GM19238 (cell line): ENCODE measurements at regions not wholly inside any gene's neighbourhood (a gene's known extent, or its start where the extent isn't known, plus 50 kb on each side); places are given as distances from the start of the nearest gene placed in this dataset.

ENCODE experiments used
- DNase-seq: peaks from one replicate; pipeline ENCODE4 v3.0.0; 2011; ENCODE audit warnings: low spot score; ENCODE audit not compliant: insufficient read length

DNA sequence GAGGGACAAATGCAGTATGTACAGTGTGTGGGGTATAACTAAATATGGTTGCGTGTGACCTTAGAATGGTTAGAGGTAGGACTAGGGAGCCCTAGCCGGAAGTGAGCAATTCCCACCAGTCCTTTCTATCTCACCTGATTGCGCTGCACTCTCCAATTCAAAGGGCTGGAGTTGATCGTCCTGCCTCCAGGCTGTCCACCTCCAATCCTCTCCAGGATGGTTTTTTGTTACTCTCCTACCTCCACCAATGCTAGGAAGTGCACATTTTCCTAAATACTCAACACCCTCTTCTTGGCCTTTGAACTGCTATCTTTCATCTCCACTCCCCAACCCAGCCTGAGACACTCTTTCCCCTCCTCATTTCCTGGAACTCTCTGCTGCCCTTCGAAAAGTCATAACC, 181.7 kb upstream of the ASIC2 start:
- no peak for DNase-seq

DNA sequence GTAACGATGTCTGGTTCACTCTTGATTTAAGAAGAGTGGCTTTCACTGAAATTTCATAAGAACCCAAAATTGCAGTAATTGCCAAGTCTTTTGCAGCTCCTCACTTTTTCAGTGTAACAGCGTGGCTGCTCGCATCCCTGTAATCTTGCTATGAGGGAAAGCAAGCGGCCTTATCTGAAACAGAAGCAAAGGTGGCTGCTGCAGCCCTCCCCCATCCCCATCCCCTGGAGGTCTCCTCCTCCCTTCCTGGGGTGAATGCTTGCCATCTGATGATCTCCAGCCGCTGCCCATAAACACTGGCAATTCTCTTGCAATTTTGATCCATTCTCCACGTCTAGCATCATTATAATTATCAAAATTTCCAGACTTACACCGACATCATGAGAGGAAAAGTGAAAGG, 182.5 kb upstream of the ASIC2 start:
- no peak for DNase-seq

DNA sequence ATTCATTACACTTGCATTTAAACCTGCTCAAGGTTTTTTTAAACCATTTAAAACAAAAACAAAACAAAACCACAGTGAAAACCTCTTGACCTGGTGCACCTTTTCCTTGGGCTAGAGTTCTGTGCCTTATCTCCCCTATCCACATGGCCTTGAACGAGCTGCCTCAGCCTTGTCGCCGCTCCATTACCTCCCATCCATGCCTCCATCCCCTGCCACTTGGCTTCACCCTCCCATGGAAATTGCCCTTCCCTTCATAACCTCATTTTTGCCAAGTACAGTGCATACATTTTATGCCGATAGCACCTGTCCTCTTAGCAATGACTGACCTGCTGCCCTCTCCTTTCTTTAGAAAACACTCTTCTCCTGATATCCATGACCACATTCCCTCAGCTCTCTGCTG, 188.6 kb upstream of the ASIC2 start:
- no peak for DNase-seq

DNA sequence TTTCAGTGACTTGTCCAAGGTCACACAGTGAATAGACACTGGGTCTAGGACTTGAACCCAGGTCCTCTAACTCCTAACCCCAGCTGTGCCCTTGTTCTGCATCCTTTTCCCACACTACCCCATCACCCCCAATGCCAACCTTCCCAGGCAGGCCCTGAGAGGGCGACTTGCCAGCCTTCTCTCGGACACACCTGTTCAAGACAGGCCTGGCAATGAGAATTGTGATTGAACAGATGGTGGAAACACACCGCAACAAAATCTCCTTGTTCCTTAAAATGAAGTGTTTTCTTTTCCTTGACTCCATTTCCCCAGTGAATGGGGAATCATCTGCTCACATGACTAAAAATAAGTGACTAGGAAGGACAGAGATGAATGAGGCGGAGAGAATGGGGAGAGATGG, 189.5 kb upstream of the ASIC2 start:
- no peak for DNase-seq

DNA sequence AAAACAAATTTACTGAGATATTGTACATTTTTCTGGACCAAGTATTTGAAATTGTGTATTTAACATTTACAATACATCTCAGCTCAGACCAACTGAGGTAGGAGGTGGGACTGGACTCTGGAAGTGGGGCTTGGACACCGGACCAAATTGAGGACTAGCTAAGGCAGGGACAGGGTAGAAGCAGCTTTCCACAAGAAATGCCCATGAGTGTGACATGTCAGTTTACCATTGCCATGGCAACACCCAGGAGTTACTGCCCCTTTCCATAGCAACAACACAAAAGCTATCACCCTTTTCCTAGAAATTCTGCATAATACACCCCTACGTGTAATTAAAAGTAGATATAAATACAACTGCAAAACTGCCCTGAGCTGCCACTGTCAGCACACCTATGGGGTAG, 191.5 kb upstream of the ASIC2 start:
- no peak for DNase-seq

DNA sequence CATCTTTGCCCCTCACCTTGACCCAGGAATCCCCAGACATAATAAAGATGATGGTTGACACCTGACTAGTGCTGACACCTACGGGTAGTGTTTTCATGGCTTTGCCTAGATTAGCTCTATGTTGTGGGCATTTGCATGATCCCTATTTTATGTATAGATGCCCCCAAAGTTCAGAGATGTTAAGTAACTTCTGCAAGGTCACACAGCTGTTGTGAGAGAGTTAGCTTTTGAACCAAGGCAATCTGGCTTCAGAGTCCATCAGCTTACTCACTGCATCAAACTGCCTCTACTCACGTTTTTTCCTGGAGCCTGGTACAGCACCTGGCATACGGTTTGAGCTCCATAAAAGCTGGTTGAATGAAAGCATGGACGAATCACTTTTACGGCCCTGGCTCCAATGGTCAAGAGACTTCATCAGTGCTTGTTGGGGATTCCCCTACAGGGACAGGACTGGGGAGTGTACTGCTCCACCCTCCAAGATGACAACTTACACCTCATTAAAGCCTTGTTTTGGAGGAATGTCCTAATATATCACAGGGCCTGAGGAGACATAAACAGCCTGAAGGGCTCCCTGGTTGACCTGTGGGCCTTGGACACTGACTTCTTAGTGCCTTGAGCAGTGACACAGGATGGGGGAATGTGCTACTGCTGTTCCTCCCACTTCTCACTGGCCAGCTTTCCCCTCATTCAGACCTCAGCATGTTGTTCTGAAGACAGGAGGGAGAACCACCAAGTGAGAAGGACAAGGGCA, 193.2 kb upstream of the ASIC2 start:
- DNase-seq = no peak

DNA sequence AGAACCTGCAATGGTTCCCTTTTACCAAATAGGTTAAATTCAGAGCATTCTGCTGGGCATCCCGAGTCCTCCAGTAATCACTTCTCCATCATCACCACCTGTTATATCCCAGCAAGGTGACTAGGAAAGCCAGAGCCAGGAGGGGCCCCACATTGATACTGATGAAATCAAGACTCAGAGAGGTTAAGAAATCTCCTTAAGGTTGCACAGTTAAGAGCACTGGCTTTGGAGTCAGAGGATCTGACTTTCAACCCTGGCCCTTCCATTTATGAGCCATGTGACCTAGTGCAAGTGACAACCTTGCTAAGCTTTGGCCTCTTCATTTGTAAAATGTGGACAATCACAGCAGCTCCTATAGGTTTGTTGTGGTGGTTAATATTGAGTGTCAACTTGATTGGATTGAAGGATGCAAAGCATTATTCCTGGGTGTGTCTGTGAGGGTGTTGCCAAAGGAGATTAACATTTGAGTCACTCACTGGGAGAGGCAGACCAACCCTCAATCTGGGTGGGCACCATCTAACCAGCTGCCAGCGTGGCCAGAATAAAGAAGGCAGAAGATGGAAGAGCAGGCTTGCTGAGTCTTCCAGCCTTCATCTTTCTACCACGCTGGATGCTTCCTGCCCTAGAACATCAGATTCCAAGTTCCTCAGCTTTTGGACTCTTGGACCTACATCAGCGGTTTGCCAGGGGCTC, 194.2 kb upstream of the ASIC2 start:
- DNase-seq = no peak

DNA sequence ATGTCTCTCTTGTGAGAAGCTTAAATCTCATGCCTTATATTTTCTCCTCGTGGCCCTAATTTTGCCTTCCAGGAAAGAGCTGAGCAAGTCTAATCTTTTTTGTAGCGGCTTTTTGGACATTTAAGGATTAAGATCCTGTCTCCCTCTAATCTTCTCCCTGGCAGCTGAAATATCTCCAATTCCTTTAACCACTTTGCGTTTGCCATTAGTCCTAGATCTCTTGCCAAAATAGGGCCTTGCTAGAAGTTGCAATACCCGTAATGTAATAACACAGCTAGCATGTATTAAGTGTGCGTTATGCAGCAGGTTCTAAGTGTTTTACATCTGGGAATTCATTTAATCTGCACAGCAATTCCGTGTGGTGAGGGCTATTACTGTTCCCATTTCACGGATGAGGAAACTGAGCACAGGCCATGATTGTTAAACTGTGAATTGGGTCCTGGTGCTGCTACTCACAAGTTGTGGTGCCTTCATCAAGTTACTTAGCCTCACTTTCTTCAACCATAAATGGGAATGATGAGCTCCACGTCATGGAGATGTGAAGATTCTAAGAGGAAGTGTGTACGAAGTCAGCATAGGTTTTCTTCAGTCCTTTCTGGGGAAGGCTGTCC, 198.9 kb upstream of the ASIC2 start:
- DNase-seq = no peak

DNA sequence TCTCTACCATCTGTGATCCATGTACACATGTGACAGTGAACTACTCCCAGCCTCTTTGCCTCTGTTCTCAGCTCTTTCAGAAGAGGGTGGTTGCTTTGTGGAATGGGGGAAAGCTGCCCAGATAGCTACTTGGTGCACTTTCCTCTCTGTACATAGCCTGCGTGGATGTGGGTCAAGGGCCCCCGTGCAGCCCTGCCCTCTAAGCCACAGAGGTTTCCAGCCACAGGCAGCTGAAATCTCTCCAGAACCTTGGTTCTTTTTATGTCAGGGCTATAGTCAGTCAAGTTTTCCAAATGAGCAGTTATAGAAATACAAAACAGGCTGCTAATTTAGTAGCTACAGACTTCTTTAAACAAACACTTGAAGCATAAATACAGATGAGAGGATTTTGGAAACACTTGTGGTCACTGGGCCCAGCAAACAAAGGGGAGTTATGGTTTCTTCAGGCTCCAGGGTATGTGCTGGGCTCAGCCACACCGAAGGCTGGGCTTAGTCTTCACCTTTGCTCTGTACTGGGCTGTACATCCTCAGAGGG, 199.7 kb upstream of the ASIC2 start:
- DNase-seq = no peak

DNA sequence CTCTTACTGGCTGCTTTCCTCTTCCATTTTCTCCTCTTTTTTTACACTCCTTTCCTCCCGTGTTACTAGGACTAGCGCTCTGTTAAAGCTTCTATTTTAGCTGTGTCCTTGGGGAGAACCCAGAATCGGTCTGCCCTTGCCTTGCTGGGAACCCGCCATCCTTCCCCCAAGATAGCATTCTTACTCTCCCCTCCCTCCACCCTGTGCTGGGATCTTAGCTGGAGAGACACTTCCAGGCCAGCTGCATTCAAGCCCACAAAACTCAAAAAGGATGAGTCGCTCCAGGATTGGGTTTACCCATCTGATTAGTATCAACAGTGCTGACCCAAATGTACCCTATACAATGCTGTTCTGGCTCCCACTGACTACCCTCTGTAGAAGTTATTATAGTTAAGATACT, 200.5 kb upstream of the ASIC2 start:
- DNase-seq = no peak

DNA sequence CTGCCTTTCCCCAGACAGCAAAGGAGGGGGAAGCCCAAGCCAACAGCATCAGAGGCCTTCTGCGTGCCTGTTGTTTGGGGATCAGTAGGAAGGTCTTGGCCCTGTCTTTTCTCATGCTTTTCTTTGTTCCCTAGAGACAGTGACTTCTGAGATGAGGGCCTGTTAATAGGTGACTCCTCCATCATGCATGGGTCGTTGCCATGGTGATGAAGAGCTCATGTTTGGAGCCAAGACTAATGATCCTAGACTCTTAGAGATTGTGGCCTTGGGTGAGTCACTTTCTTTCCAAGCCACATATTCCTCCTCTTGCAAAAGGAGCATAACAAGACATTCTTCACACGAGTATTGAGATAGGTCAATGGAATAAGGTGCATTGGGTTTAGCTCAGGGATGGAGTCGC, 201.1 kb upstream of the ASIC2 start:
- DNase-seq = no peak

DNA sequence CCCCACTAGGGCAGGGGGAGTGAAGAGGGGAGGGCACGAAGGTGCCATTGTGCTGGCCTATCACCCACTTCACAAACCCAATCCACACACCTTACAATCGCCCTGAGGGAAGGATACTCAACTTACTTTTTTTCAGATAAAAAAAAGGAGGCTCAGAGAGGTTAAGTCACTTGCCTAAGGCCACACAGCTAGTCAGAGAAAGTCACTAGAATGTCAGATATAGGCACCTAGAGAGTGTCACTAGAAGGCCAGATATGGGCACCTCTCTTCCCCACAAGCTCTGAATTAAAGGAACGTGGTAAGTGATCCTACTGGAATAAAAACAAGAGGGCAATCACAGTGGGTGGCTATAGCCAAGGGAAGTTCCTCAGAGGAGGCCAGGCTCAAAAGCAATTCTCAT, 204.5 kb upstream of the ASIC2 start:
- no peak for DNase-seq

DNA sequence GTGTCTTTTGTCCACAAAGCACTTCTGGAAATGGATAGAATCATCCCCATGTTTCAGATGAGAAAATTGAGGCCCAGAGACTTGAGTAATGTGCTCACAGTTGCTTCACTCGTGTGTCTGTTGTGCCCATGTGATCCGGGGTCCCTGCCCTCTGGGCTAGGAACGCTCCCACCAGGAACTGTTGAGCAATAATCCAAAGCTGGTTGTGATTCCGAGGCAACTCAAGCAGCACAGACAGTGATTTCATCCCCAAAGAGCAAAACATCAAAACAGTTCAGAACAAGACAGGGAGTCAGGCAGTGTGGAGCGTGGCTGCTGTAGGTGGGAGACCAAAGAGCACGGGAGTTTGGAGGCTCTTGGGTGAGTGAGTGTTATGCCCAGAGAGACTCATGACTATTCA, 205.0 kb upstream of the ASIC2 start:
- DNase-seq = no peak

DNA sequence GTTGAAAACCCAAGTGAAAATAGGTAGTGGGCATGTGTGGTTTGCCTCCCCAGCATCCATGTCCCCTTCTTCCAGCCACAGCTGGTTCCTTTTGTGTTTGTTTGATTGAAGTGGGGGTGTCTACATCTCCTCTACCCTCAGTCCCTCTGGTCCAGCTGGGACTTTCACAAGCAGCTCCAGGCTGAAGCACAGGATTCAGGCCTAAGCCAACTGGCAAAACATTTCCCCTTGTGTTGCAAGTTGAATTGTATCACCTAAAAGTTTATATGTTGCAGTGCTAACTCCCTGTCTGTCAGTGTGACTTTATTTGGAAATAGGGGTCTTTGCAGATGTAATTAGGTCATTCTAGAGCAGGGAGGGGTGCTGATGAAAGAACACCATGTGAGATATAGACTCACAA, 205.9 kb upstream of the ASIC2 start:
- no peak for DNase-seq

DNA sequence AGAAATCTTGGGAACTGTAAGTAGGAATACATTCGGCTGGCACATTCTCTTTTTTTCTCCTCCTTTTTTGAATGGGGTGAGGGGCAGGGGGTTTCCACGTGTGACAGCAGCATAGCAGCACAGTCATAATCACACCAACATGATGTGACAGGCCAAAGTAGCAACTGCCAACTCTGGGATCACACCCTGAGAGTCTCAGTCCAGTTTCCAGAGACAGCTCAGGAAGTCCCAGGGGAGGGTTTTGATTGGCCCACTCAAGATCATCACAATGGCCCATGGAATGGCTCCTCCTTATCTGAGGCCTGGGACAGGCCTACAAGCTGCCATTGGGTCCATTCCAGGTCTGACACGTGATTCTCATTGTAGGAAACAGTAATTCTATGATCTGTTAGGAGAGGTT, 207.1 kb upstream of the ASIC2 start:
- DNase-seq = no peak

DNA sequence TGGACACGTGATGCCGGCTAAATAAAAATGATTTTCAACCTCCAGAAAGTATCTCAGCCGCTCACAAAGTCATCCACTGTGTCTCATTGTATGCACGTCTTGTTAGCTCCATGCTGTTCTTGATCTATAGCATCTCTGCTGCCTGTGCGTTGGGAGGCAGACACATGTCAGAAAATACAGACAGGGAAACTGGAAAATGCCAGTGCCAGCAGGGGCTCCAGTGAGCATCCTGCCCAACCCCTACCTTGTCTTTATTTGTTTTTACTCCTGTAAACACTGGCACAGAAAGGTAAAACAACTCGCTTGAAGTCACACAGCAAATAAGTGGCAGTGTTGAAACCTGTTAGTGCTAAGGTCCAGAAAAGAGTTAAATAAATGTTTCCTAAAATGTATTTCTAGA, 208.1 kb upstream of the ASIC2 start:
- no peak for DNase-seq

DNA sequence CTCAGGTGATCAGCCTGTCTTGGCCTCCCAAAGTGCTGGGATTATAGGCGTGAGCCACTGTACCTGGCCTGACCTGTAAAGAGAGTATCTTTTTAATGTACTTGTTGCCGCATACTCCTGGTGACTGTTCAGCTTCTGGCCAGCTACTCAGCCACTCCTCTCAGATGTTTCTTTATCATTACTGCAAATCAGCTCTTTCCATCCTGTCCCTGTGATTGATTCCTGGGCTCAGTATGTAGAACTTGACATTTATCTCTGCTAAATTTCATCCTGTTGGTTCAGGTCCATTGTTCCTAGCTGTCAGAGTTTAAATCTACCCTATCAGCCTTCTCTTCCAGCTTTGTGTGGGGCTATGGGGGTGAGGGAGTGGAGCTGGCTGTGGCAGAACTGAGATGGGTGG, 211.5 kb upstream of the ASIC2 start:
- DNase-seq = no peak

DNA sequence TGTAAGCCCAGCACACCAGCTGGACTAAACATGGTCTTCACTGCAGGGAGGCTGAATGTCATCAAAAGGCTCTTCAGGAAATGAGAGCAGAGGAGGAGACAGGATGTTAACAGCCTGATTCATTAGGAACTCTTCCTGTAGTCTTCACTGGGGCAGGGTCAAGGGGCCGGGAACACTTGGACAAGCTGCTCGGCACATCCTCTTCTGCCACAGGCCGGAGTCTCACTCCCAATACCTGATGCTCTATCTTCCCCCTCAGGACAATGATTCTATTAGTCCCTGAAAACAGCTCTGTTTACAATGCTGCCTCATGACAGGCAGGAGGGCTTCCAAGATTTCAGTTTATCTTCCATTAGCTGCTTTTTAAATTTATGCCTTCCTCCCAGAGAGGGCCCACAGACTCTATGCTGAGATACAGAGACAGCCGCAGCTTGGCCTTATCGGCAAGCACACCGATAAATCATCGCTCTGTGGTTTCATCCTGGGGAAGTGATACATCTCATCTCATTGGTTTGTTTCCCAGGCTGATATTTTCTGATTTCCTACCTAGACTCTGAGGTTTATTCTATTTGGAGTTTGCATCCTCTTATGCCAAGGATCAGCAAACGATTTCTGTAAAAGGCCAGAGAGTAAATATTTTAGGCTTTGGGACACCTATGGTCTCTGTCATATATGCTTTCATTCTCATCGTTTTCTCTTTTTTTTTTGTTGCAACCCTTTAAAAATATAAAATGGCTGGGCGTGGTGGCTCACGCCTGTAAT, 214.0 kb upstream of the ASIC2 start:
- no peak for DNase-seq

DNA sequence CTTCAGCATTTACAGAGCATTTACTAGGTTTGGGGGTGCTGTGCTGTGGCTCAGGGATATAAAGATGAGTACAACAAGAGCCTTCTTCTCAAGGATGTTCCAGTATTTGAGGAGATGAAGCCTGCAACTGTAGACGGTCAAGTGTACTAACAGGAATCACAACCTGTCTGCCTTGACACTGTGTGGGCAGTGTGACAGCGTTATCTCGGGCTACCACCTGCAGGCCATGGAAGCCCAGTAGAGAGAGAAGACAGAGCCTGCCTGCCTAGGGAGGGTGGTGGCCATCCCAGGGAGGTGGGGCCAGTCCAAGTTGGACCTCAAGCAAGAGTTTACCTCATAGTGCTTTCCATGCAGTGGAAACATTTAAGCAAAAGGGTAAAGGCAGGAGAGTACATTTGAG, 215.1 kb upstream of the ASIC2 start:
- DNase-seq = no peak

DNA sequence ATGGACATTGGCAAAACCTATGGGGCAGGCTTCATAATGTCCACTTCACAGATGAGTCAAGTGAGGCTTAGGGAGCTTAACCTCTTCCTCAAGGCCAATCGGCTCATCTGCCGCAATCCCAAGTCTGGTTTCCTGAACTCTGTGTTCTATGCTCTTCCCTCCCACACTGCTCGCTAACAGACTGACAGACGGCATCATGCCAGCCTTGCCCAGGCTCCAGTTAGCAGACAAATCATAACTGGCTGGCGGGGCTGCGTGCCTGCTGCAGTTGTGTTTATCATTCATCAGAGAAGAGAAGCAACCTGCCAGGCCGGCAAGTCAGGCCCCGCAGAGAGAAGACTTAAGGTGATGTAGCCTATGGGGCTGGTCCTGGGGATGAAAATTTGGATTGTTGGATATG, 216.2 kb upstream of the ASIC2 start:
- DNase-seq = no peak

DNA sequence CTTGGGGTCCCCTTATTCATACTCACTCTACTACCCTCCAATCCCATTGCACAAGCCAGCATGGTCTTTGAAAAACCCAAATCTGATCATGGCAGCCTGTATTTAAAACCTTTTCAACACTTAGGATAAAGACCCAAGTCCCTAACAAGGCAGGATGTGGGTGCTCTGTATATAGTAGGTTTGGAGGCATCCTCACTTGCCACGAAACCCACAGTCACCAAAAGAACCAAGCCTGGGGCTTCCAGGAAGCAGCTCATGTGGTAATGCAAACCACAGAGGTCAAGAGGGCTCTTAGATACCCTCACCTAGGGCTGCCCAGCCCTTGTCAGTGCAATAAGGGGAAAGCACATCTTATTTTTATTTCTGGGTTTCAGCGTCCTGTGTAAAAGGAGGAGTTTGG, 218.6 kb upstream of the ASIC2 start:
- DNase-seq = no peak

DNA sequence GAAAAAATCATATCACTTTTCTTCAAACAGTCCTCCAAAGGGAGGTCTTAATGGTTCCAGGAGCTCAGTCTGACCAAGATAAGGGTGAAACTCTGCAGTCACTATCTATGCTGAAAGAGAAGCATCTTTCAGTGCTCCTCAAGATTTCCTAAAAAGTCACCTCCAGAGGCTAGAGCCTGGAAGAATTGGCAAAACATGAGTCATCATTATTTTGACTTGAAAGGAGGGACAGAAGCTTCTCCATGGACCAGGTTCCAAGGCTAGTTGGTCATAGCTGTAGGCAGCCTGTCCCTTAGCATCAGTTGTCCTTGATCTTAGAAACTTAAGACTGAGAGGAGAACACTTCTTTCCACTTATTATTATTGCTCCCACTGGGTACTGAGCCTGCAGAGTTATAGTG, 219.0 kb upstream of the ASIC2 start:
- DNase-seq = no peak
